ENCODE measurements at regions not wholly inside any gene's neighbourhood (a gene's known extent, or its start where the extent isn't known, plus 50 kb on each side); places are given as distances from the start of the nearest gene placed in this dataset.
"Not testable (repeated sequence)": the region's sequence is repeated elsewhere in the genome, so short reads cannot be mapped to it uniquely, and the experiment has no call there.

- peak; percentile 6 for DNase-seq (ENCODE audit: low read depth)
- peak overlapping the region; percentile 5 for H3K4me3 ChIP-seq (replicated peaks; ENCODE audit: low read depth, low read length)
- no peak for TF ChIP-seq CTCF (IDR thresholded peaks at IDR 0.05; ENCODE audit: low read length, missing control alignments)
These were observed 411.0 kb upstream of the ESRRG start for GRCh38 chr1:217133958-217134856.

GRCh38 chr1:217133092-217133491 is 409.9 kb upstream of the ESRRG start:
- DNase-seq (ENCODE audit: low read depth) = no peak
- no peak for TF ChIP-seq CTCF (IDR thresholded peaks at IDR 0.05; ENCODE audit: low read length, missing control alignments)
- no peak overlapping the region for H3K4me3 ChIP-seq (replicated peaks; ENCODE audit: low read depth, low read length)

- not testable (repeated sequence) for H3K4me3 ChIP-seq (replicated peaks; ENCODE audit: low read depth, low read length); DNase-seq (ENCODE audit: low read depth)
These were observed 400.1 kb upstream of the ESRRG start for GRCh38 chr1:217123340-217123739.

- no peak for DNase-seq (ENCODE audit: low read depth)
- H3K4me3 ChIP-seq (replicated peaks; ENCODE audit: low read depth, low read length) = no peak overlapping the region
These were observed 394.8 kb upstream of the ESRRG start for GRCh38 chr1:217117973-217118465.

GRCh38 chr1:217115404-217116380 is 392.5 kb upstream of the ESRRG start:
- no peak for DNase-seq (ENCODE audit: low read depth)
- no peak for TF ChIP-seq CTCF (IDR thresholded peaks at IDR 0.05; ENCODE audit: low read length, missing control alignments)

More at GRCh38 chr1:217117973-217118465, 394.8 kb upstream of the ESRRG start:
- TF ChIP-seq CTCF (IDR thresholded peaks at IDR 0.05; ENCODE audit: low read length, missing control alignments) = no peak

GRCh38 chr1:217109928-217110327 is 386.7 kb upstream of the ESRRG start:
- H3K4me3 ChIP-seq (replicated peaks; ENCODE audit: low read depth, low read length) = no peak overlapping the region
- no peak for DNase-seq (ENCODE audit: low read depth)
- no peak for TF ChIP-seq CTCF (IDR thresholded peaks at IDR 0.05; ENCODE audit: low read length, missing control alignments)

More at GRCh38 chr1:217115404-217116380, 392.5 kb upstream of the ESRRG start:
- no peak overlapping the region for H3K4me3 ChIP-seq (replicated peaks; ENCODE audit: low read depth, low read length)

All from fibroblast of pulmonary artery (primary cell).